HL-60 (cell line): ENCODE measurements at regions not wholly inside any gene's neighbourhood (a gene's known extent, or its start where the extent isn't known, plus 50 kb on each side); places are given as distances from the start of the nearest gene placed in this dataset.

Source experiments
- DNase-seq, 2 experiments: peaks; one replicate each; pipeline ENCODE4 v3.0.0-alpha.2; 2010 to 2020; ENCODE audit warnings: low read depth in 1 of 2, low spot score in 1 of 2
- H3K27ac ChIP-seq: fragments of 250-450 bp; sonication (Bioruptor Pico); replicated peaks from 2 replicates; pipeline ENCODE4 v1.5.1; 2020; ENCODE audit warnings: mild to moderate bottlenecking, moderate library complexity
- H3K27me3 ChIP-seq: fragments of 250-450 bp; sonication (Bioruptor Pico); 2 replicates; pipeline ENCODE4 v1.5.1; 2021; ENCODE audit warnings: mild to moderate bottlenecking, moderate library complexity; ENCODE audit not compliant: insufficient read depth, poor library complexity, severe bottlenecking
- H3K4me3 ChIP-seq: replicated peaks from 2 replicates; pipeline ENCODE4 v1.5.1; 2011; ENCODE audit warnings: mild to moderate bottlenecking, control low read depth, low read length; ENCODE audit not compliant: insufficient read depth
- GABPA ChIP-seq: IDR thresholded peaks from 2 replicates; pipeline ENCODE4 v1.6.1; 2012; ENCODE audit warnings: low read depth
- POLR2AphosphoS5 ChIP-seq: IDR thresholded peaks from 2 replicates; pipeline ENCODE4 v1.6.1; 2012; ENCODE audit warnings: low read depth
- SPI1 ChIP-seq: IDR thresholded peaks from 2 replicates; pipeline ENCODE4 v1.6.1; 2012; ENCODE audit warnings: low read depth, mild to moderate bottlenecking, borderline replicate concordance
- TF ChIP-seq, protein P1 (sequence below): IDR thresholded peaks from one replicate; pipeline ENCODE4 v1.5.1; 2011; ENCODE audit warnings: low read length, control low read depth, inconsistent platforms; ENCODE audit not compliant: insufficient read depth
- TF ChIP-seq, protein P2 (sequence below): IDR thresholded peaks from 2 replicates; pipeline ENCODE4 v1.6.1; 2012; ENCODE audit warnings: low read depth; ENCODE audit not compliant: insufficient replicate concordance

DNA sequence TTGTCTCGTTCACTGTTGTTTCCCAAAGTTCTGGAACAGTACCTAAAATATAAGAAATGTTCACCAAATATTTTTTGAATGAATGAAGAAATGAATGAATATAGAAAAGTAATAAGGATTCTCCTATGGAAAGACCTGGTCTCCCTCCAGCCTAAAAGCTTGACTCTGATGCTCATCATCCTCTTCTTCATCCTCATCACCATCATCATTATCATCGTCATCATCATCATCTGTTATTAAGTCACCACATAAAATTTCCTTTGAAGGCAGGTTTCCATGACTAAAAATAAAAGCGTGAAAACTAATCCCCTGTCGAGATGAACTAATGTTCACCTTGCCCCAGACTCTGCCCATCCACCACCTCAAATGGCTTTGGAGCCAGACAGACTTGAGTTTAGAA is 181.4 kb upstream of the PRNP start:
- H3K4me3 ChIP-seq, result no peak overlapping the region
- TF ChIP-seq, protein P1, sequence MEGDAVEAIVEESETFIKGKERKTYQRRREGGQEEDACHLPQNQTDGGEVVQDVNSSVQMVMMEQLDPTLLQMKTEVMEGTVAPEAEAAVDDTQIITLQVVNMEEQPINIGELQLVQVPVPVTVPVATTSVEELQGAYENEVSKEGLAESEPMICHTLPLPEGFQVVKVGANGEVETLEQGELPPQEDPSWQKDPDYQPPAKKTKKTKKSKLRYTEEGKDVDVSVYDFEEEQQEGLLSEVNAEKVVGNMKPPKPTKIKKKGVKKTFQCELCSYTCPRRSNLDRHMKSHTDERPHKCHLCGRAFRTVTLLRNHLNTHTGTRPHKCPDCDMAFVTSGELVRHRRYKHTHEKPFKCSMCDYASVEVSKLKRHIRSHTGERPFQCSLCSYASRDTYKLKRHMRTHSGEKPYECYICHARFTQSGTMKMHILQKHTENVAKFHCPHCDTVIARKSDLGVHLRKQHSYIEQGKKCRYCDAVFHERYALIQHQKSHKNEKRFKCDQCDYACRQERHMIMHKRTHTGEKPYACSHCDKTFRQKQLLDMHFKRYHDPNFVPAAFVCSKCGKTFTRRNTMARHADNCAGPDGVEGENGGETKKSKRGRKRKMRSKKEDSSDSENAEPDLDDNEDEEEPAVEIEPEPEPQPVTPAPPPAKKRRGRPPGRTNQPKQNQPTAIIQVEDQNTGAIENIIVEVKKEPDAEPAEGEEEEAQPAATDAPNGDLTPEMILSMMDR, result no peak
- TF ChIP-seq GABPA, result no peak
- no peak for TF ChIP-seq SPI1
- TF ChIP-seq, protein P2, sequence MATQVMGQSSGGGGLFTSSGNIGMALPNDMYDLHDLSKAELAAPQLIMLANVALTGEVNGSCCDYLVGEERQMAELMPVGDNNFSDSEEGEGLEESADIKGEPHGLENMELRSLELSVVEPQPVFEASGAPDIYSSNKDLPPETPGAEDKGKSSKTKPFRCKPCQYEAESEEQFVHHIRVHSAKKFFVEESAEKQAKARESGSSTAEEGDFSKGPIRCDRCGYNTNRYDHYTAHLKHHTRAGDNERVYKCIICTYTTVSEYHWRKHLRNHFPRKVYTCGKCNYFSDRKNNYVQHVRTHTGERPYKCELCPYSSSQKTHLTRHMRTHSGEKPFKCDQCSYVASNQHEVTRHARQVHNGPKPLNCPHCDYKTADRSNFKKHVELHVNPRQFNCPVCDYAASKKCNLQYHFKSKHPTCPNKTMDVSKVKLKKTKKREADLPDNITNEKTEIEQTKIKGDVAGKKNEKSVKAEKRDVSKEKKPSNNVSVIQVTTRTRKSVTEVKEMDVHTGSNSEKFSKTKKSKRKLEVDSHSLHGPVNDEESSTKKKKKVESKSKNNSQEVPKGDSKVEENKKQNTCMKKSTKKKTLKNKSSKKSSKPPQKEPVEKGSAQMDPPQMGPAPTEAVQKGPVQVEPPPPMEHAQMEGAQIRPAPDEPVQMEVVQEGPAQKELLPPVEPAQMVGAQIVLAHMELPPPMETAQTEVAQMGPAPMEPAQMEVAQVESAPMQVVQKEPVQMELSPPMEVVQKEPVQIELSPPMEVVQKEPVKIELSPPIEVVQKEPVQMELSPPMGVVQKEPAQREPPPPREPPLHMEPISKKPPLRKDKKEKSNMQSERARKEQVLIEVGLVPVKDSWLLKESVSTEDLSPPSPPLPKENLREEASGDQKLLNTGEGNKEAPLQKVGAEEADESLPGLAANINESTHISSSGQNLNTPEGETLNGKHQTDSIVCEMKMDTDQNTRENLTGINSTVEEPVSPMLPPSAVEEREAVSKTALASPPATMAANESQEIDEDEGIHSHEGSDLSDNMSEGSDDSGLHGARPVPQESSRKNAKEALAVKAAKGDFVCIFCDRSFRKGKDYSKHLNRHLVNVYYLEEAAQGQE, result no peak
- no peak for TF ChIP-seq POLR2AphosphoS5
- H3K27me3 ChIP-seq, result peaks cover under 1% of the 10 kb centered on the region
- no peak overlapping the region for H3K27ac ChIP-seq
- DNase-seq, result no peak

DNA sequence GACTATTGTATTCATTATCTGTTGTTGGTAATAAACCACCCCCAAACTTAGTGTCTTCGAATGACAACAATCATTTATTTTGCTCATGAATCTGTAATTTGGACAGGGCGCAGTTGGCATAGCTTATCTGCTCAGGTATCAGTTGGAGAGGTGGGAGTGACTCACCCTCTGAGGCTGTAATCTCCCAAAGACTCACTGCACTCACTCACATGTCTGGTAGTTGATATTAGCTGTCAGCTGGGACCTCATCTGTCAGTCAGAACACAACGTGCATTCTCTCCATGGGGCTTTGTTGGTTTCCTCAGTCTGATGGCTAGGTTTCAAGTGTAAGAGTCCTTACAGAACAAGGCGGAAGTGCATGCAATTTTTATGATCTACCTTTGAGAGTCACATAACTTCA is 183.5 kb upstream of the PRNP start:
- TF ChIP-seq SPI1, result no peak
- H3K27ac ChIP-seq, result no peak overlapping the region

DNA sequence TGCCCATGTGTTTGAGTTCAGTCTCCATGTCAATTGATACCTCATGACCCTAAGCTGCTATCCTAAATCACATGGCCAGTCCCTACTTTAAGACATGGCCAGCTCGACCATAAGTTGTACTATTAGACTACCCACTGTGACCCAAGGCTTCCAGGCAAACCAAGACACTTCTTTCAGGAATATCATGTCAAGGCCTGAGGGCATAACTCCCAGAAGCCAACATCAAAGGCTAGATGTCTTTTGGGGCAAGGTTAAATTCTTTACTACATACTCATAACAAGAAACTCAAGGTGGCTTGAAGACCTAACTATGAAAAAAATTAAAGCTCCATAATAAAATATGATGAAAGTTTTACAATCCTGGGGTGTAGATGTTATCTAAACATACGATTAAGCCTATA is 192.9 kb upstream of the PRNP start:
- Histone ChIP-seq H3K4me3 (no peak overlapping the region), H3K27ac (no peak overlapping the region), H3K27me3 (peaks cover 5% of the 10 kb centered on the region)
- no peak for DNase-seq
- TF ChIP-seq, protein P1, result no peak
- no peak for TF ChIP-seq POLR2AphosphoS5
- TF ChIP-seq GABPA, result no peak
- TF ChIP-seq, protein P2, result no peak
- TF ChIP-seq SPI1, result no peak

More for the DNA sequence above, 183.5 kb upstream of the PRNP start:
- DNase-seq, result no peak
- no peaks in the 10 kb centered on the region for H3K27me3 ChIP-seq
- no peak overlapping the region for H3K4me3 ChIP-seq

DNA sequence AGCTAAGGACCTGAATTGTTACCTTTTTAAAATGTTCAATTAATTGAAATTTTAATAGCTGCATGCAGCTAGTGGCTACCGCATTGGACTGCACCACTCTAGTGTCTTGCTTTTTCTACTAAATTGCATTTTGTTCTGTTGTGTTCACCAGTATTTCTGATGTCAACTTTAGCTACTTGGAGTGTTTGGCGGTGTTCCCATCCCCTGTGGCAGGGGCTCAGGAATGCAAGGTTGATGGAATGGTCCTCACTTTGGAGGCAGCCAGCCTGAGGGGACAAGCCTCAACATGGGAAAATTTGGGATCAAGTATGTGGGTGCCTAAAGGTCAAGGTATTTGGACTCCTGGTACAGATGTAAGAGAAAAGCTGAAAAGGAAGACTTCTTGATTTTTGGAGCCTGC is 194.6 kb upstream of the PRNP start:
- Histone ChIP-seq H3K27me3 (peaks cover 5% of the 10 kb centered on the region), H3K27ac (no peak overlapping the region)
- TF ChIP-seq POLR2AphosphoS5 (no peak), SPI1 (no peak), GABPA (no peak)
- TF ChIP-seq, protein P2, result no peak
- TF ChIP-seq, protein P1, result no peak

More for the DNA sequence above, 194.6 kb upstream of the PRNP start:
- no peak overlapping the region for H3K4me3 ChIP-seq
- DNase-seq, result no peak
